PC-3 (cell line): ENCODE measurements at regions not wholly inside any gene's neighbourhood (a gene's known extent, or its start where the extent isn't known, plus 50 kb on each side); places are given as distances from the start of the nearest gene placed in this dataset.

Experiments used
- ATAC-seq: fragments of 200-7000 bp; cut with Tn5 transposase; 2 replicates; pipeline ENCODE4 v1.9.1; 2020; ENCODE audit warnings: mild to moderate bottlenecking, moderate library complexity
- BruUV-seq: library from RNA; stranded (reverse); fragments of 400-500 nt; replicated peaks from 2 replicates; lab custom pipeline; 2021; lab: Mats Ljungman, UMichigan
- CTCF ChIA-PET: fragments of 300-600 bp; sonication (Branson Sonifier 250); formaldehyde crosslinking; loops from one replicate; lab custom pipeline; 2022; ENCODE audit warnings: antibody characterized with exemption; lab: Charles Lee
- POLR2A ChIA-PET: fragments of 300-600 bp; sonication (Branson Sonifier 250); formaldehyde crosslinking; loops from one replicate; lab custom pipeline; 2022; ENCODE audit warnings: antibody characterized with exemption; ENCODE audit not compliant: unreplicated experiment; lab: Charles Lee
- DNase-seq: peaks from one replicate; pipeline ENCODE4 v3.0.0-alpha.2; 2015
- H2AFZ ChIP-seq: fragments of 300-600 bp; sonication (generic); 2 replicates; pipeline ENCODE4 v1.6.0; 2016; ENCODE audit warnings: antibody characterized with exemption, low read length
- H3F3A ChIP-seq: fragments of 300-600 bp; sonication (generic); one replicate; pipeline ENCODE4 v1.6.0; 2017; ENCODE audit warnings: antibody characterized with exemption, low read length, control low read depth, mild to moderate bottlenecking; ENCODE audit not compliant: unreplicated experiment
- H3K27ac ChIP-seq: fragments of 300-600 bp; sonication (generic); 2 replicates; pipeline ENCODE4 v1.5.1; 2016; ENCODE audit warnings: mild to moderate bottlenecking, low read length
- H3K27me3 ChIP-seq: fragments of 300-600 bp; sonication (generic); 2 replicates; pipeline ENCODE4 v1.6.1; 2016; ENCODE audit warnings: low read length, mixed read lengths
- H3K36me3 ChIP-seq: fragments of 300-600 bp; sonication (generic); 2 replicates; pipeline ENCODE4 v1.6.1; 2016; ENCODE audit warnings: low read depth, mixed run types, low read length, mixed read lengths
- H3K4me1 ChIP-seq: fragments of 300-600 bp; sonication (generic); 2 replicates; pipeline ENCODE4 v1.5.1; 2016; ENCODE audit warnings: low read length; ENCODE audit not compliant: insufficient read depth
- H3K4me2 ChIP-seq: fragments of 300-600 bp; sonication (generic); 2 replicates; pipeline ENCODE4 v1.6.0; 2016; ENCODE audit warnings: low read length
- H3K4me3 ChIP-seq: fragments of 300-600 bp; sonication (generic); 2 replicates; pipeline ENCODE4 v1.5.1; 2016; ENCODE audit warnings: mild to moderate bottlenecking, low read length, mixed read lengths
- H3K79me2 ChIP-seq: fragments of 300-600 bp; sonication (generic); 2 replicates; pipeline ENCODE4 v1.6.1; 2017; ENCODE audit warnings: low read length, mixed read lengths
- H3K9ac ChIP-seq: fragments of 300-600 bp; sonication (generic); 2 replicates; pipeline ENCODE4 v1.6.0; 2016; ENCODE audit warnings: mild to moderate bottlenecking, low read length
- H3K9me2 ChIP-seq: fragments of 300-600 bp; sonication (generic); replicated peaks from 2 replicates; pipeline ENCODE4 v1.6.1; 2016; ENCODE audit warnings: mixed run types, low read length, mixed read lengths
- H3K9me3 ChIP-seq: fragments of 300-600 bp; sonication (generic); 2 replicates; pipeline ENCODE4 v1.6.1; 2016; ENCODE audit warnings: low read length, mixed read lengths
- H4K20me1 ChIP-seq: fragments of 300-600 bp; sonication (generic); 2 replicates; pipeline ENCODE4 v1.6.1; 2016; ENCODE audit warnings: low read length, mixed read lengths
- EZH2 ChIP-seq: fragments of 300-600 bp; sonication (generic); IDR thresholded peaks from one replicate; pipeline ENCODE4 v1.6.1; 2017; ENCODE audit warnings: antibody characterized with exemption, mild to moderate bottlenecking, low read length; ENCODE audit not compliant: unreplicated experiment
- EZH2phosphoT487 ChIP-seq: fragments of 300-600 bp; sonication (generic); IDR thresholded peaks from 2 replicates; pipeline ENCODE4 v1.6.1; 2018; ENCODE audit warnings: mild to moderate bottlenecking, antibody characterized with exemption, low read length, borderline replicate concordance
- intact Hi-C: fragments of 100-400 bp; cut with micrococcal nuclease; formaldehyde crosslinking; loops from 2 replicates; pipeline ENCODE4 v1.9.0; 2023
- TF ChIP-seq, protein P1 (sequence below): fragments of 300-600 bp; sonication (generic); conservative IDR thresholded peaks from 2 replicates; pipeline ENCODE4 v1.5.1; 2017; ENCODE audit warnings: antibody characterized with exemption, low read depth, mild to moderate bottlenecking, low read length

DNA sequence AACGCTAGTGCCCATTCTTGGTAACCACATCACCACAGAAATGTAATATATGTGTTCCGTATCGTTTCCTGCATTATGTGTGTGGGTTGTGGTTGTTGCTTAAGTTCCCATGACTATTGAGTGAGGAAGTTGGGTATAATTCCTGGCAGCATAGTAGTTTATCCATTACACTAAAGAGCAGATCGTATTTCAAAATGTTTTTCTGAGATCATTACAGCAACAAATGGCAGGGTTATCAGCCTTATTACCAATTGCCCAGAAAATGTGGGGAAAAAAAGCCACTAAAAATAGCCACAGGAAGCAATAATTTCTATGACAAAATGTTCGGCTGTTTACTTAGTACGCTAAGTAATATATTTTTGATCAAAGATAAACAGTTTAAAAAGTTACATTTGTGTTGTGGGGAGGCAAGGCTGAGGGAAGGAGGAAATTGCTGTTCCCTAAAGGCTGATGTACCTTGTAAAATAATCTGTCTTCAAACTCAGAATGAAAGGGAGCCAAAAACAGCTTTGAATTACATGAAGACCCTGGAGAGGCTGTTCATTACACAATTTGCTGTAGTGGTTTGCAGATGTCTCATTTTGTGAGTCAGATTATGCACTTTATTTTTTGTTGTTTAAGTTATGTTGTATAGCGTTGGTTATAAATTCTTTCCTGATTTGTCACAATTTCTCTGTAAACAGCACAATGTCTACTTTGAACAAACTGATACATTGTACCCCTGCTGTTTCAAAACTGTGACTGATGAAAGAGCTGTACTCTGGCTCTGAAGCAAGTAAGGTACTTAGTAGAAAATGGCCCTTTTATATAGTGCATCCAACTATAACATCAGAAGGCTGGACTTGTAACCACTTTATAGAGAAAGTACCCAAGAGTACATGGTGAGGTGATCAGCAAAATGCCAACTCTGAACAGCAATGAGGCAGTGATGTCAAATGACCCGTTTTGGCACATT lies 1028.5 kb downstream of the NR2F1-AS1 start:
- DNase-seq: peak; percentile 88
- H3K27ac ChIP-seq: peak overlapping the region; percentile 92
- CTCF ChIA-PET: no interaction called here
- peak overlapping the region; percentile 46 for H3K4me2 ChIP-seq
- H4K20me1 ChIP-seq: no peaks in the 10 kb centered on the region
- TSS peak; percentile 65 for BruUV-seq
- peaks cover 8% of the 10 kb centered on the region for H3K4me1 ChIP-seq
- POLR2A ChIA-PET: no interaction called here
- ATAC-seq: peak; percentile 86
- H3K27me3 ChIP-seq: no peaks in the 10 kb centered on the region
- no peak overlapping the region for H3K4me3 ChIP-seq
- H3K9ac ChIP-seq: peak overlapping the region; percentile 55
- no peak overlapping the region for H2AFZ ChIP-seq
- H3K36me3 ChIP-seq: no peaks in the 10 kb centered on the region
- H3F3A ChIP-seq: no peaks in the 10 kb centered on the region
- intact Hi-C loops: loop anchor here (1.0 to 2.0 kb wide), 7 partner anchors 9 to 1030 kb away; partner anchors contain the start of gene NR2F1
- no peaks in the 10 kb centered on the region for H3K79me2 ChIP-seq
- TF ChIP-seq EZH2phosphoT487: no peak
- no peak for TF ChIP-seq EZH2
- TF ChIP-seq, protein P1, sequence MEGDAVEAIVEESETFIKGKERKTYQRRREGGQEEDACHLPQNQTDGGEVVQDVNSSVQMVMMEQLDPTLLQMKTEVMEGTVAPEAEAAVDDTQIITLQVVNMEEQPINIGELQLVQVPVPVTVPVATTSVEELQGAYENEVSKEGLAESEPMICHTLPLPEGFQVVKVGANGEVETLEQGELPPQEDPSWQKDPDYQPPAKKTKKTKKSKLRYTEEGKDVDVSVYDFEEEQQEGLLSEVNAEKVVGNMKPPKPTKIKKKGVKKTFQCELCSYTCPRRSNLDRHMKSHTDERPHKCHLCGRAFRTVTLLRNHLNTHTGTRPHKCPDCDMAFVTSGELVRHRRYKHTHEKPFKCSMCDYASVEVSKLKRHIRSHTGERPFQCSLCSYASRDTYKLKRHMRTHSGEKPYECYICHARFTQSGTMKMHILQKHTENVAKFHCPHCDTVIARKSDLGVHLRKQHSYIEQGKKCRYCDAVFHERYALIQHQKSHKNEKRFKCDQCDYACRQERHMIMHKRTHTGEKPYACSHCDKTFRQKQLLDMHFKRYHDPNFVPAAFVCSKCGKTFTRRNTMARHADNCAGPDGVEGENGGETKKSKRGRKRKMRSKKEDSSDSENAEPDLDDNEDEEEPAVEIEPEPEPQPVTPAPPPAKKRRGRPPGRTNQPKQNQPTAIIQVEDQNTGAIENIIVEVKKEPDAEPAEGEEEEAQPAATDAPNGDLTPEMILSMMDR: no peak
- H3K9me3 ChIP-seq: no peaks in the 10 kb centered on the region
- no peaks in the 10 kb centered on the region for H3K9me2 ChIP-seq

DNA sequence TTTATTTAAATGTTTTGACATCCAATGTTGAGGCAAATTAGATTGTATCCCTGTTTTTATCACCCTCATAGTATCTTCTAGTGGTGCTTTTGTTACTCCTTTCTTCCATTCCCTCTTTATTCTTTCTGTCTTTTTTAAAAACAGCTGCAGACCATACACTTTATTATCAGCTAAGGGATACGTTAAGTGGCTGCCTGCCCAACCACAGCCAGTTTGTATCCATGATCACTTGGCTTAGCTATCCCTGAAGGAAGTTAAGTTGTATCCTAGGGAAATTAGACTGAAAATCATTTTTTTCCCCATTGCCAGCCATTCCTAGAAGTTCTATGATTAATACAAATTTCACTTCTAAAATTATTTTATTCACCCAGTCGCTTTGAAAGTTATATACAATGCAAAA lies 1032.7 kb downstream of the NR2F1-AS1 start:
- no TSS peak for BruUV-seq
- H3K27ac ChIP-seq: no peak overlapping the region
- TF ChIP-seq EZH2phosphoT487 (no peak), EZH2 (no peak)
- TF ChIP-seq, protein P1: no peak
- no peaks in the 10 kb centered on the region for H3K36me3 ChIP-seq
- no peaks in the 10 kb centered on the region for H3F3A ChIP-seq
- DNase-seq (no peak), ATAC-seq (no peak)
- no peak overlapping the region for H2AFZ ChIP-seq
- ChIA-PET POLR2A (no interaction called here), CTCF (no interaction called here)
- no peaks in the 10 kb centered on the region for H3K9me2 ChIP-seq
- no peaks in the 10 kb centered on the region for H3K9me3 ChIP-seq
- no peak overlapping the region for H3K9ac ChIP-seq
- intact Hi-C loops: no loop called here
- peaks cover 6% of the 10 kb centered on the region for H3K4me1 ChIP-seq
- H4K20me1 ChIP-seq: no peaks in the 10 kb centered on the region
- H3K4me3 ChIP-seq: no peak overlapping the region
- H3K27me3 ChIP-seq: no peaks in the 10 kb centered on the region
- H3K79me2 ChIP-seq: no peaks in the 10 kb centered on the region
- no peak overlapping the region for H3K4me2 ChIP-seq

DNA sequence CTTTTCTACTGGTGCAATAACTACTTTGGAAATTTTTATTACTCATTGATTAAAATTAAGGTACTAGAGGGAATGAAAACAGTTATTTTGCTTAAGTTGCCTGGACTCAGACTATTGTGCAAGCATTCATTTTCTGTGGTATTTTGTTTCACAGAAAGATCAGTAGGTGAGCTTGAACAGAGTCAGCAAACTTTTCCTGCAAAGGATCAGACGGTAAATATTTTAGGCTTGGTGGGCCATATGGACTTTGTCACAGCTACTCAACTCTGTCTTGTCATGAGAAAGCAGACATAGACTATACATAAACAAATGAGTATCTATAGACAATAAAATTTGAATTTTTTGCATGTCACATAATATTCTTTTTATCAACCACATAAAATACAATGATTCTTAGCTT lies 1036.4 kb downstream of the NR2F1-AS1 start:
- BruUV-seq: no TSS peak
- no peak overlapping the region for H2AFZ ChIP-seq
- no peaks in the 10 kb centered on the region for H3K27me3 ChIP-seq
- H3K27ac ChIP-seq: no peak overlapping the region
- TF ChIP-seq, protein P1: no peak
- TF ChIP-seq EZH2phosphoT487 (no peak), EZH2 (no peak)
- no peaks in the 10 kb centered on the region for H3K79me2 ChIP-seq
- ATAC-seq: no peak
- no peak overlapping the region for H3K4me3 ChIP-seq
- no peaks in the 10 kb centered on the region for H3K36me3 ChIP-seq
- H3K9ac ChIP-seq: no peak overlapping the region
- H3K9me2 ChIP-seq: no peaks in the 10 kb centered on the region
- no peaks in the 10 kb centered on the region for H3K4me1 ChIP-seq
- no peak for DNase-seq
- no peaks in the 10 kb centered on the region for H4K20me1 ChIP-seq
- H3K4me2 ChIP-seq: no peak overlapping the region
- no peaks in the 10 kb centered on the region for H3F3A ChIP-seq
- H3K9me3 ChIP-seq: no peaks in the 10 kb centered on the region
- ChIA-PET CTCF (no interaction called here), POLR2A (no interaction called here)
- intact Hi-C loops: no loop called here
